ENCODE measurements at regions not wholly inside any gene's neighbourhood (a gene's known extent, or its start where the extent isn't known, plus 50 kb on each side); places are given as distances from the start of the nearest gene placed in this dataset.

- Histone ChIP-seq H3K4me1 (no peaks in the 10 kb centered on the region), H3K4me3 (ENCODE audit: low read depth, low read length) (no peak overlapping the region), H3K36me3 (ENCODE audit: control insufficient read depth, insufficient read depth, low read length) (no peaks in the 10 kb centered on the region), H3K9me3 (no peaks in the 10 kb centered on the region), H3K27me3 (replicated peaks; ENCODE audit: control insufficient read depth, insufficient read depth, low read length) (no peaks in the 10 kb centered on the region)
- no peaks in the 10 kb centered on the region for H3K4me1 Mint-ChIP-seq (ENCODE audit: low read depth, unreplicated experiment)
- no peak for TF ChIP-seq CTCF (IDR thresholded peaks at IDR 0.05; ENCODE audit: insufficient read depth in 1 of 2, low read depth in 1 of 2, low read length in 1 of 2, severe bottlenecking in 1 of 2, unreplicated experiment in 1 of 2)
- intact Hi-C loops (cut with micrococcal nuclease; ENCODE audit: unreplicated experiment), result no loop called here
- no peak overlapping the region for H3K4me3 Mint-ChIP-seq (ENCODE audit: unreplicated experiment)
- BruUV-seq (replicated peaks), result no TSS peak
- H3K36me3 Mint-ChIP-seq (ENCODE audit: insufficient read depth, unreplicated experiment), result no peaks in the 10 kb centered on the region
- ChIA-PET POLR2A (no interaction called here), CTCF (no interaction called here)
- no peaks in the 10 kb centered on the region for H3K27me3 Mint-ChIP-seq (ENCODE audit: insufficient read depth, unreplicated experiment)
- no peaks in the 10 kb centered on the region for H3K9me3 Mint-ChIP-seq (ENCODE audit: unreplicated experiment)
- DNase-seq, result no peak
- no peak overlapping the region for H3K27ac Mint-ChIP-seq (ENCODE audit: unreplicated experiment)
Observed at GRCh38 chr3:87834327-87834726, 224.5 kb downstream of the CGGBP1 start.

DNA sequence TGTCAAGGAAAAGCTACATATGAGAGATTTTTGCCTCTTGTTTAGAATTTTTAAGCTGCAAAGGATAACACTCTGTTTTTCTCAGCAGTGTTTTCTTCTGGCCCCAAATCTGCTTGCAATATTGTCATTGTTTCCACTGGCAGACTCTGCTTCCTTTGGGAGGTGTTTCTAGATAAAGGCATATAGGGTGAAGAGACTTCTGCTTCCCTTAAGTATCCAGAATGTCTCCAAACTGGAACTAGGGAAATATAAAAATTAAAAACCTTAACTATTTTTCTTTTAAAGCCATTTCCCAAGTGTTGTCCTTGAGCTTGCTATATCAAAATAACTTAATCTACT, 225.8 kb downstream of the CGGBP1 start:
- H3K4me1 ChIP-seq, result no peaks in the 10 kb centered on the region
- no TSS peak for BruUV-seq (replicated peaks)
- H3K27ac Mint-ChIP-seq (ENCODE audit: unreplicated experiment), result no peak overlapping the region
- H3K36me3 Mint-ChIP-seq (ENCODE audit: insufficient read depth, unreplicated experiment), result no peaks in the 10 kb centered on the region
- no peaks in the 10 kb centered on the region for H3K36me3 ChIP-seq (ENCODE audit: control insufficient read depth, insufficient read depth, low read length)
- POLR2A ChIA-PET, result no interaction called here
- no peak for DNase-seq
- no peak for TF ChIP-seq CTCF (IDR thresholded peaks at IDR 0.05; ENCODE audit: insufficient read depth in 1 of 2, low read depth in 1 of 2, low read length in 1 of 2, severe bottlenecking in 1 of 2, unreplicated experiment in 1 of 2)
- intact Hi-C loops (cut with micrococcal nuclease; ENCODE audit: unreplicated experiment), result no loop called here
- H3K4me1 Mint-ChIP-seq (ENCODE audit: low read depth, unreplicated experiment), result no peaks in the 10 kb centered on the region
- CTCF ChIA-PET, result no interaction called here
- H3K27me3 Mint-ChIP-seq (ENCODE audit: insufficient read depth, unreplicated experiment), result no peaks in the 10 kb centered on the region
- no peaks in the 10 kb centered on the region for H3K27me3 ChIP-seq (replicated peaks; ENCODE audit: control insufficient read depth, insufficient read depth, low read length)
- H3K4me3 ChIP-seq (ENCODE audit: low read depth, low read length), result no peak overlapping the region
- H3K4me3 Mint-ChIP-seq (ENCODE audit: unreplicated experiment), result no peak overlapping the region
- H3K9me3 ChIP-seq, result no peaks in the 10 kb centered on the region
- H3K9me3 Mint-ChIP-seq (ENCODE audit: unreplicated experiment), result no peaks in the 10 kb centered on the region

DNA sequence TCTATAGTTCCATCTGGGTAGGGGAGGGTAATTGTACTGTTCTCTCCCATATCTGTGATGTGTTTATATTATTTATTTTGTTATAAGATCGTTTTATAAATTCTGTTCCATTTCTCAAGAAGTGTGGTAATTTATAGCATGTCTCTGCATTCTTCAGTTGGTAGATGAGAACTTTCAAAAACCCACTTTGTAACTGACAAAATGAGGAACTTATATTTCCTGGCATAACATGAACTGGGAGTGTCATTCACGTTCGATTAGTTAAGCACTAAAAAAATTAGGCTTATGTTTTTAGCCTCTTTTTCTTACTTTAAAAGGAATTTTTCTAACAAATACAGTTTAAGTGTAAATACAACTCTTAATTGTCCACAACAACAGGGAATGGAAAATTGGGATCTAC, 230.8 kb downstream of the CGGBP1 start:
- Mint-ChIP-seq H3K4me3 (ENCODE audit: unreplicated experiment) (no peak overlapping the region), H3K36me3 (ENCODE audit: insufficient read depth, unreplicated experiment) (no peaks in the 10 kb centered on the region), H3K27me3 (ENCODE audit: insufficient read depth, unreplicated experiment) (peaks cover 5% of the 10 kb centered on the region), H3K9me3 (ENCODE audit: unreplicated experiment) (no peaks in the 10 kb centered on the region), H3K4me1 (ENCODE audit: low read depth, unreplicated experiment) (no peaks in the 10 kb centered on the region), H3K27ac (ENCODE audit: unreplicated experiment) (no peak overlapping the region)
- Histone ChIP-seq H3K36me3 (ENCODE audit: control insufficient read depth, insufficient read depth, low read length) (no peaks in the 10 kb centered on the region), H3K27me3 (replicated peaks; ENCODE audit: control insufficient read depth, insufficient read depth, low read length) (no peaks in the 10 kb centered on the region), H3K4me3 (ENCODE audit: low read depth, low read length) (no peak overlapping the region), H3K4me1 (no peaks in the 10 kb centered on the region), H3K9me3 (no peaks in the 10 kb centered on the region)
- no TSS peak for BruUV-seq (replicated peaks)
- ChIA-PET CTCF (no interaction called here), POLR2A (no interaction called here)
- DNase-seq, result no peak
- TF ChIP-seq CTCF (IDR thresholded peaks at IDR 0.05; ENCODE audit: insufficient read depth in 1 of 2, low read depth in 1 of 2, low read length in 1 of 2, severe bottlenecking in 1 of 2, unreplicated experiment in 1 of 2), result no peak
- intact Hi-C loops (cut with micrococcal nuclease; ENCODE audit: unreplicated experiment), result no loop called here

All from Caco-2 (cell line).